Prostate gland (tissue), 2 donors: ENCODE measurements at regions not wholly inside any gene's neighbourhood (a gene's known extent, or its start where the extent isn't known, plus 50 kb on each side); places are given as distances from the start of the nearest gene placed in this dataset.

Source experiments
- DNase-seq: peaks from one replicate; pipeline ENCODE4 v3.0.0-alpha.2; 2019; ENCODE audit warnings: low spot score
- H3K27ac ChIP-seq, 2 donors: fragments of 200-600 bp; sonication (generic); 2 replicates each; pipeline ENCODE4 v1.5.1; 2017 to 2019
- H3K27me3 ChIP-seq: fragments of 200-600 bp; sonication (generic); replicated peaks from 2 replicates; pipeline ENCODE4 v1.5.1; 2019; ENCODE audit not compliant: insufficient read depth
- H3K36me3 ChIP-seq, 2 donors: fragments of 200-600 bp; sonication (generic); 1 replicate in 1 of 2; 2 replicates in 1 of 2; pipeline versions ENCODE4 v1.5.1 to v1.8.1; 2017 to 2019
- H3K4me1 ChIP-seq: fragments of 200-600 bp; sonication (generic); replicated peaks from 2 replicates; pipeline ENCODE4 v1.5.1; 2019
- H3K4me3 ChIP-seq, 2 donors: fragments of 200-600 bp; sonication (generic); 2 replicates each; pipeline ENCODE4 v1.5.1; 2017 to 2019
- H3K9me3 ChIP-seq: fragments of 200-600 bp; sonication (generic); 2 replicates; pipeline ENCODE4 v1.5.1; 2017
- CTCF ChIP-seq, 4 experiments: fragments of 200-600 bp in 2 of 4; fragments of 450-650 bp in 2 of 4; sonication (generic) in 2 of 4; IDR thresholded peaks; 1 replicate in 3 of 4; 2 replicates in 1 of 4; pipeline ENCODE4 v1.5.1; 2016 to 2019; ENCODE audit warnings: antibody characterized with exemption in 4 of 4, mild to moderate bottlenecking in 2 of 4, moderate library complexity in 2 of 4
- POLR2A ChIP-seq: fragments of 450-650 bp; IDR thresholded peaks from one replicate; pipeline ENCODE4 v1.6.1; 2016; ENCODE audit warnings: antibody characterized with exemption, mild to moderate bottlenecking
- POLR2AphosphoS5 ChIP-seq: sonication (generic); formaldehyde crosslinking; IDR thresholded peaks from one replicate; pipeline ENCODE4 v1.6.1; 2017; ENCODE audit warnings: antibody characterized with exemption
- WGBS: methylation state at CpG from one replicate; pipeline ENCODE4 v1.1.5; 2018; 5-methylcytosine and 5-hydroxymethylcytosine counted together
- intact Hi-C: fragments of 100-400 bp; cut with DNase I; formaldehyde crosslinking; loops from one replicate; pipeline ENCODE4 v1.14.2; 2022

DNA sequence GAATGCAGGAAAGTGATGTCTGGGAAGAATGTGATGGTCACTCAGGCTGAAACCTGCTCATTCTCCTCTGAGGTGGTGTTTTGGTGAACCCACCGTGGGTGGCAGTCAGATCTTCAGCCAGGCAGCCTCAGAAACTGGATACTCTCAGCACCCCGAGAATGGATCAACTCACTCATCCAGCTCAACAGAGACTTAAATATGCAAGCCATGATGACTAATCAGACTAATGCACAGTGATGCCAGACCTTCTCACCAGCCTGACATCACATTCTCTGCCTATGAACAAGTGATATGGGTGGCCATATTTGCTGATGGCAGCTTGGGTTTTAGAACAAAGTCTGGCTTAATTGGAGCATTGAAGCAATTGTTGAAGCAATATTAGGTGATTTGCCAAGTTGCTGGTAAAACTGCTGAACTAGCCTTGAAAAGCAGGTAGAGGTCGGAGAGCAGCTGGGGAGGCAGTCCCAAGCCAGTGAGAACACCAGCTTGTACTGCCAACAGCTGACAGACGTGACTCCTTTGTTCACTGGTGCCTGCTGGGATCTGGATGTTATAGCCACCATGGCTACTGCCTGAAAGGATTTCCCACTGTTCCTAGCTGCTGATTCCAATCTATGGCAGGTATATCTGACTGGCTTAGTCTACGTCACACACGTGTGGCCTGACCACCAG lies 608.1 kb downstream of the MID1IP1 start:
- H3K4me3 ChIP-seq = no peak overlapping the region
- H3K36me3 ChIP-seq = no peaks in the 10 kb centered on the region
- no peaks in the 10 kb centered on the region for H3K4me1 ChIP-seq
- no peaks in the 10 kb centered on the region for H3K27me3 ChIP-seq
- DNase-seq = no peak
- no peak overlapping the region for H3K27ac ChIP-seq
- 94% methylated on average over 6 of the region's 6 CpGs for WGBS
- no peak for TF ChIP-seq POLR2AphosphoS5
- TF ChIP-seq POLR2A = no peak
- TF ChIP-seq CTCF (IDR thresholded peaks at IDR 0.05) = no peak
- no peaks in the 10 kb centered on the region for H3K9me3 ChIP-seq
- intact Hi-C loops = no loop called here

- no peak for TF ChIP-seq CTCF (IDR thresholded peaks at IDR 0.05)
- no peak for TF ChIP-seq POLR2A
- no peak for TF ChIP-seq POLR2AphosphoS5
- Histone ChIP-seq H3K27ac (no peak overlapping the region), H3K9me3 (no peaks in the 10 kb centered on the region), H3K4me3 (no peak overlapping the region), H3K36me3 (no peaks in the 10 kb centered on the region), H3K4me1 (no peaks in the 10 kb centered on the region), H3K27me3 (no peaks in the 10 kb centered on the region)
- 84% methylated on average over 5 of the region's 5 CpGs for WGBS
- intact Hi-C loops = no loop called here
- no peak for DNase-seq
These were observed 613.1 kb downstream of the MID1IP1 start for GRCh38 chrX:39414290-39414854.

- WGBS = 86% methylated on average over 14 of the region's 14 CpGs
- Histone ChIP-seq H3K4me3 (no peak overlapping the region), H3K27me3 (no peaks in the 10 kb centered on the region), H3K4me1 (no peaks in the 10 kb centered on the region), H3K36me3 (no peaks in the 10 kb centered on the region), H3K27ac (no peak overlapping the region), H3K9me3 (no peaks in the 10 kb centered on the region)
- no peak for DNase-seq
- TF ChIP-seq POLR2A = no peak
- no peak for TF ChIP-seq POLR2AphosphoS5
- no peak for TF ChIP-seq CTCF (IDR thresholded peaks at IDR 0.05)
- intact Hi-C loops = no loop called here
These were observed 615.4 kb downstream of the MID1IP1 start for GRCh38 chrX:39416547-39417260.

DNA sequence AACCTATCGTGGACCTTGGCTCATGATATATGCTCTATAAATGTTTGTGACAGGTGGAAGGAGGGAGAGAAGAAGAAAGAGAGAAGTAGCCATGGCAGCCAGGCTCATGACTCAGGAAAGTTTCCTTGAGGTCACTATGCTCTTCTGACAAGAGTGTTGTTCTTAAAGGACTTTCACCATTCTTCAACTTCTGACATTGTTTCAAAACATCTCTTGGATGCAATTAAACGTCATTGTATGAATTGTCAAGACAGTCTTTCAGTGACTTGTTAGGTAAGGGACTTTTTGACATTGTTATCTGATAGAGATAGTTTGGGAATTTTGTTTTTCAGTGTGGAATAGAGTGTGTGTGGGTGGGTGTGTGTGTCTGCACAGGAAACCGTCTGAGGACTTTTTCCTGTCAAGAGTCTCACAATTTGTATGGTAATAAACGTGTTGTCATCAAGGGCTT lies 617.0 kb downstream of the MID1IP1 start:
- no peak for DNase-seq

More for the DNA sequence above, 617.0 kb downstream of the MID1IP1 start:
- H3K27ac ChIP-seq = no peak overlapping the region
- no peaks in the 10 kb centered on the region for H3K36me3 ChIP-seq
- no peaks in the 10 kb centered on the region for H3K4me1 ChIP-seq
- no peaks in the 10 kb centered on the region for H3K9me3 ChIP-seq
- intact Hi-C loops = no loop called here
- H3K4me3 ChIP-seq = no peak overlapping the region
- TF ChIP-seq POLR2A (no peak), CTCF (IDR thresholded peaks at IDR 0.05) (no peak), POLR2AphosphoS5 (no peak)
- H3K27me3 ChIP-seq = no peaks in the 10 kb centered on the region
- 50% methylated on average over 4 of the region's 4 CpGs for WGBS
